ENCODE measurements at regions not wholly inside any gene's neighbourhood (a gene's known extent, or its start where the extent isn't known, plus 50 kb on each side); places are given as distances from the start of the nearest gene placed in this dataset.
"Not testable (repeated sequence)": the region's sequence is repeated elsewhere in the genome, so short reads cannot be mapped to it uniquely, and the experiment has no call there.

DNA sequence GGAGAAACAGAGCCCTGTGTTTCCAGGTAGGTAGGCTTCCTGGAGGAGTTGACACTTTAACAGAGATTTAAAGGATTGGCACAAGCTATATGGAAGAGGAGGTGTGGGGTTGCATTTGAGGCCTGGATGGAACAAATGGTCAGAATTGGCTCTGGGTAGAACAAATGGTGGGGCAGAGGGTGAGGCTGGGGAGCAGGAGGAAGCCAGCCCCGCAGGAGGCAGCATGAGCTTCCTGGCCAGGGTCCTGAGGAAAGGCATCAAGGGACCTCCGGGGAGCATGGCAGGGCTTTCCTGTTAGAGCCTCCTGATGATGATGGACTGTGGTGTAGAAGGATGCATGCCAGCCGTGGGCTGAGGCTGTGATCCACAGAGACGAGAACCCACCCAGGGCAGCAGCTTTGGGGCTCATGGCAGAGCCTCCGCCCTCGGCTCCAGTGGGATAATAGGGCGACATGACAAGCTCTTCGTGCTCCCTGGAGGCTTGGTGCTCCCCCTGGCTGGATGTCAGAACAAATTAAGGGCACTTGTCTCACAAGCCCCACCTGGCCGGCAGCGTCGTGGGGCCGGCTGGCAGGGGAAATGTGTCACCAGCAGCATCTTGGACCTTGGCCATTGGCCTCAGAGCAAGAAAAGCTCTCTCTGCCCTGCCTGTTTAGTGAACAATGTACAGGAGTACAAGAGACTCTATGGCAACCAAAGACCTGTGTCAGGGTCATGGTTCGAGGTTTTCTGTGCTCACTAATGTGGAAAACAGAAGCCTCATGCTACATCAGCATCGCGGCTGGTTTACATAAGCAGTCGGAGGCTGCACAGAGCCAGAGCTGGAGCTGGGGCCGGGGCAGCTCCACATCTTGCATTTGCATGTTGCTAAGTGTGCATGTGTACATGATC, 153.5 kb downstream of the MYCN start:
- DNase-seq = no peak

GRCh38 chr2:16092861-16093638, 152.7 kb downstream of the MYCN start:
- DNase-seq = no peak

- DNase-seq = no peak
Measured at GRCh38 chr2:16091576-16092282, 151.4 kb downstream of the MYCN start.

GRCh38 chr2:16090650-16091575, 150.6 kb downstream of the MYCN start:
- no peak for DNase-seq

- not testable (repeated sequence) for DNase-seq
Measured at GRCh38 chr2:16089491-16089890, 149.1 kb downstream of the MYCN start.

DNA sequence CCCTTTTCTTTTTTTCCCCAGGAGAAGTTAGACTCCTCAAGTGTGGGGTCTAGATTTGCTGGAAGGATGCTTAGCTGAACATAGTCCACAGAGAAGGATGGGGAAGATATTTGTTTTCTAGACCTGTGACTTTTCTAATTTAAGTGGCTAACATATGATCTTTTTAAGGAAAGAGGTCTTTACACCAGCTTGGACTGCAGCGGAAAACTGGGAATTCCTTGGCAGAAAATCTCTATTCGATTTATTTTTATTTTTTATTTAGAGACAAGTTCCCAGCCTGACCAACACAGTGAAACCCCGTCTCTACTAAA, 148.4 kb downstream of the MYCN start:
- DNase-seq = no peak

- DNase-seq = no peak
Measured at GRCh38 chr2:16088035-16088801, 147.9 kb downstream of the MYCN start.

GRCh38 chr2:16086136-16086535, 145.8 kb downstream of the MYCN start:
- not testable (repeated sequence) for DNase-seq

- DNase-seq = no peak
Measured at GRCh38 chr2:16085073-16085472, 144.7 kb downstream of the MYCN start.

GRCh38 chr2:16084274-16084673, 143.9 kb downstream of the MYCN start:
- no peak for DNase-seq

DNA sequence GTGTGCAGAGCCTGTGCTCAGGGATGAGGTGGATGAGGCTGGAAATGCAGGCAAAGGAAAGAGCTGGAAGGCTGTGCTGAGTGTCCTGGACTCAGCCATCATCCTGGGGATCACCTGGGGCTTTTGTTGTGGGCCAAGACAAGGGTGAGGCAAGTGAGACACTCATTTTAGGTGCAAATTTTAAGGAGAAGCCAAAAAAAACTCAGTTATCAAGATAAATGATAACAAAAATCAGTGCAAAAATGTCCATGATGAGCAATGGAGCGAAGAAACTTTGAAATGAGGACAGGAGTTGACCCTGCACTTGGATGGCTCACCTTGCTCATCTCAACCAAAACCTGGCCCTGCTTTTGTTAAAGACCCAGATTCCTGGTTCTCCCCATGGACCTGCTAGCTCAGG, 141.9 kb downstream of the MYCN start:
- DNase-seq = no peak

GRCh38 chr2:16081316-16082200, 141.2 kb downstream of the MYCN start:
- no peak for DNase-seq

DNA sequence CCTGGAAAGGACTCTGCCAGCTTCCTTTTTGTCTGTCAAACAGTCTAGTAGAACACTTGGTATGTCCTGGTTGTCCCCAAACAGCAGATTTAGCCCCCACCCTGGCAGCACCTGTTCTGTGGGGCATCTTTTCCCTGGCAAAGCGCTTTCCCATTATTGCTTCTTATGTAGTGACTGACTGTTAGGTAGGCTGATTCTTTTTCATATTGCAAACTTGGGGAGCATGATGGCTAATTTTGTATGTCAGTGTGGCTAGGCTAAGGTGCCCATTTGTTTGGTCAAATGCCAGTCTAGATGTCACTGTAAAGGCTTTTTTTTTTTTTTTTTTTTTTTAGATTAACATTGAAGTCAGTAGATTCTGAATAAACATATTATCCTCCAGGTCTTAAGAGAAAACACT, 140.2 kb downstream of the MYCN start:
- no peak for DNase-seq

GRCh38 chr2:16080071-16080470, 139.7 kb downstream of the MYCN start:
- no peak for DNase-seq

DNA sequence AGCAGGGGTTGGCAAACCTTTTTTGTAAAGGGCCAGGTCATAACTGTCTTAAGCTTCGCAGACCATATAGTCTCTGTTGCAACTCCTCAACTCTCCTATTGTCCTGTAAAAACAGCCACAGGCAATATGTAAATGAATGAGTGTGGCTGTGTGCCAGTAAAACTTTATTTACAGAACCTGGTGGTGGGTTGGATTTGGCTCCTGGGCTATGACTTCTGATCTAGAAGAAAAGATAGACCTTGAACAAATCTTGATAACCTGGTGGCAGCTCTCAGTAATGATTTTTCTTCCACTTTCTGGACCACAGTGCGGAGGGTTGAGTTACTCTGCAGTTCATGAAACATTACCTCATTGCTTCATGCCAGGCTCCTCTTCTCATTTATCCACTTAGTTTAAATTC, 139.3 kb downstream of the MYCN start:
- no peak for DNase-seq

DNA sequence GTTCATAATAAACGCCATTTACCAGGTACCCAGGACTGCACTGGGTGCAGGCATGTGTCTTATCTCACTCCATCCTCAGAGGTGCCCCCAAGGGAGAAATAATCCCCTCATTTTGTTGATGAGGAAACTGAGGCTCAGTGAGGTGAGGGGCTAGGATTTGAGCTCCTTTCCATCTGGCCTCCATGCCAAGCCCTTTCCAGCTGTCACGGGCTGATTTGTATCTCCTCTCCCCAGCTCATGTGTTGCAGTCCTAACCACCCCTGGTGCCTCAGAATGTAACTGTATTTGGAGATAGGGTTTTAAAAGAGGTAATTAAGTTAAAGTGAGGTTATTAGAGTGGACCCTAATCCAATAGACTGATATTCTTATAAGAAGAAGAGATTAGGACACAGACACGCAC, 137.3 kb downstream of the MYCN start:
- DNase-seq = no peak

GRCh38 chr2:16076911-16077310, 136.6 kb downstream of the MYCN start:
- DNase-seq = no peak

DNA sequence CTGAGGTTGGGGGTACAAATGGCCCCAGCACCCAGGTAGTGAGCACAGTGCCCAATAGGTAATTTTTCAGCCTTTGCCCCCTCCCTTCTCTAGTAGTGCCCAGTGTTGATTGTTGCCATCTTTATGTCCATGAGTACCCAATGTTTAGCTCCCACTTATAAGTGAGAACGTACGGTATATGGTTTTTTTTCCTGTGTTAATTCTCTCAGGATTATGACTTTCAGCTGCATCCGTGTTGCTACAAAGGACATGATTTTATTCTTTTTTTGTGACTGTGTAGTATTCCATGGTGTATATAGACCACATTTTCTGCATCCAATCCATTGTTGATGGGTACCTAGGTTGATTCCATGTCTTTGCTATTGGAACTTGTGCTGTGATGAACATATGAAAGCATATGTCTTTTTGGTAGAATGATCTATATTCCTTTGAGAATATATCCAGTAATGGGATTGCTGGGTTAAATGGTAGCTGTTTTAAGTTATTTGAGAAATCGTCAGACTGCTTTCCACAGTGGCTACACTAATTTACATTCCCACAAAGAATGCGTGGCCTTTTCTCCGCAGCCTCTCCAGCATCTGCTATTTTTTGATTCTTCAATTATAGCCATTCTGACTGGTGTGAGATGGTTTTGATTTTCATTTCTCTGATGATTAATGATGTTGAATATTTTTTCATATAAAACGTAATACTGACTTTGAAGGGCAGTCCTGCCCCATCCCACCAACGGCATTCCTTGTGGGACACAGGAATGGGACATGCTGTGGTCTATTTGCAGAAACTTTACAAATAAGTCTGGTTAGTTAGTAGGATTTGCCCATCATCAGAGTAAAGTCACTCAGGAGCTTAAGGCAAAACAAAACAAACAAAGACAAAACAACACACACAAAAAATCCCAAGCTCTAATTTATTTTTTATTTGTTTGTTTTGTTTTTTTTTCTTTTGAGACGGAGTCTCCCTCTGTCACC, 135.0 kb downstream of the MYCN start:
- DNase-seq = no peak

Data from amygdala (tissue), 56 donors.